Dermis blood vessel endothelial cell (primary cell): ENCODE measurements at regions not wholly inside any gene's neighbourhood (a gene's known extent, or its start where the extent isn't known, plus 50 kb on each side); places are given as distances from the start of the nearest gene placed in this dataset.
A peak's percentile ranks its signal among the peaks of the same experiment; 100 is the strongest.

ENCODE experiments used
- DNase-seq: peaks from one replicate; pipeline ENCODE4 v3.0.0; 2010

DNA sequence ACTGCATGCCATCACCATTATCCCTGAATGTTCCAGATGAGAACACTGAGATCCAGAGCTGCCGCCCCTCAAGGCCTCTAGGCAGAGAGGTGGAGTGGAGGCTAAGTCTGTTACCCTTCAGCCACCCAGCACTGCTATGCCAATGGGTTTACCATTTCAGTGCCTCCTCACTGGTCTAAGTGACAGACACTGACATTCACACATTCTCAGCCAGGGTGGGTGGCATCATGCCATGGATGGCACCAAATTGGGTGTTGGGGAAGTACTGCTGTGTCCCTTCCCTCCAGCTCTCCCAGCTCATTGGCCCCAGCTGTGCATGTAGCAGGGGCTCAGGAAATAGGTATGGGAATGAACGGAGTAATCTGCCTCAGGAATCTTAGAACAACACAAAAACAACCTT, 96.8 kb upstream of the PLET1 start:
- DNase-seq: no peak

DNA sequence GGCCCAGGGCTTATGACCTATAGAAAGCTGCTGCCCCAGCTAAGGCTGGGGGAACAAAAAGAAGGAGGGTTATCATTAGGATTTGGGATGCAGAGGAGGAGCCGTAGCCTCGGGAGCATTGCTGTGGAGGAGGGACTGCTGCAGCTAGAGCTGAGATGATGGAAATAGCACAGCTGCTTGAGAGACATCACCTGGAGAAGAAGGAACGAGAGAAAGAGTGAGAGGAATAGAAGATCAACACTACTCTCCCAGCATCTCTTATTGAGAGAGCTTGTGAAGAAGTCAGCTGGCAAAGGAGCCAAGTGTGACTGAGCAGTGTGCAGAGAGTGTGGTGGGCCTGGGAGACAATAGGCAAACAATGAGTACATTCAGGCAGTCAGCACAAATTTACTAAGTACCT, 100.7 kb upstream of the PLET1 start:
- no peak for DNase-seq

GRCh38 chr11:112363527-112363926, 102.9 kb upstream of the PLET1 start:
- no peak for DNase-seq

GRCh38 chr11:112364962-112365481, 104.4 kb upstream of the PLET1 start:
- peak; percentile 54 for DNase-seq

- DNase-seq: no peak
These were observed 105.4 kb upstream of the PLET1 start for GRCh38 chr11:112366012-112366411.

- no peak for DNase-seq
These were observed 106.1 kb upstream of the PLET1 start for GRCh38 chr11:112366777-112367176.

DNA sequence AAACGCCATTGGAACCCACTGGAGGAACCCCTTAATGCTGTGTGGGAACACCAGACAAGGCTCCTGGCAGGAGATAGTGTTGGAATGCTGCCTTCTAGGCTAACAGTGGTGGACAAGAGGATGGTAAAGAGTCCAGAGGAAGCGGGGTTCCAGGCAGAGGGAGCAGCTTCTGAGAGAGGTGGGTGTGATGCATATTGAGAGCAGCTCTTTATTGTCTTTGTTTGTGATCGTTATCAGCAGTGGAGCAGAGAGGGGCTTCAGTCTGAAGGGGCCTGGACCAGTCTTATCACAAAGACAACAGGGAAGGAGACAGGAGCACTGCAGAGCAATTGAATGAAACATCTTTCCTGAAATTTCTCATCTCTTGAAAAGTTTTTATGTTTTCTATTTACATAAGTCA, 106.8 kb upstream of the PLET1 start:
- DNase-seq: no peak

- DNase-seq: no peak
These were observed 107.2 kb upstream of the PLET1 start for GRCh38 chr11:112367895-112368294.

DNA sequence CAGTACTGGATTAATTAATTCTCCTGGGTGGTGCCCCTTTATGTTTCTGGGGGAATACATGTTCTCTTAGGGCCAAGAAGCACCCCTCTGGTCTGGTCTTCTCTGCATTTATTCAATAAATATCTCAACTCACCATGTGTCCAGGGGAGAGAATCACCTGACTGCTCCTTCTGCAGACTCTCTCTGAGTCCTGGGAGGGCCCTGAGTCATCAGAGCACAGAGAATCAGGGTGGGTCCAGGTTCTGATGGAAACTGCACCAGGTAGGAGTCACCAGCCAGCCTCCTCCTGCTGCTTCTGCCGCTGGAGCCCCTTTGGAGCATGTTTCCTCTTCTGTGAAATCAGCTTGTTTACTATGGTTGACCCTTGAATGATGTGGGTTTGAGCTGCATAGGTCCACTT, 107.7 kb upstream of the PLET1 start:
- DNase-seq: no peak

GRCh38 chr11:112369374-112369773, 108.7 kb upstream of the PLET1 start:
- no peak for DNase-seq

DNA sequence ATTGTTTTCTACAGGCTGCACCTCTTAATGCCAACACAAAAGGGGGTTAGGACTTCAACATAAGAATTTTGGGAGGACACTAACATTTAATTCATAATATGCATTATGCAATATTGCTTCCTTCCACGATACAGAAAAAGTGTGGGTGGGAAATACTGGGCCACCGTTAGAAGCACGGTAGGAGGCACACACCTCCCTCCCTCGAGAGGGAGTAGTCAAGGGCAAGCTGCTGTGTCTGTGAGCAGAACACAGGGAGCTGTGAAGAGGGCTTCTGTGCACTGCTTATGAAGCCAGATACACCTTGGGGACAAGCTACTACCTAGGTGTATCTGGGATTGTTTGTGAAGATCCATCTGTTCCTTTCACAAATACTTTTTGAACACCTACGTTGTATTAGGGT, 109.3 kb upstream of the PLET1 start:
- DNase-seq: no peak

- no peak for DNase-seq
These were observed 114.0 kb upstream of the PLET1 start for GRCh38 chr11:112374486-112375140.

DNA sequence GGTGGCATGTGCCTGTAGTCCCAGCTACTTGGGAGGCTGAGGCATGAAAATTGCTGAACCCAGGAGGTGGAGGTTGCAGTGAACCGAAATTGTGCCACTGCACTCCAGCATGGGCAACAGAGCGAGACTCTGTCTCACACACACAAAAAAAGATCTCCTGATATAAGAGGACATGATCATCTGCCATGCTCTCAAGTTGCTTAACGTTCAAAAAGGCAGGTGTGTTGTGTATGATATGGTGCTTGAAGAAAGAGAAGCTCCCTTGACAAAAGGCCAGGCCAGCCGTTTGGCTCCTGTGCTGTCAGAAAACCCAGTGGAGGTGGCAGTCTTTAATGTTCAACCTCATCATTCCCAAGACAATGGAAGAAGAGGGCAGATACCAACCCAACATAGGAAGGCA, 117.3 kb upstream of the PLET1 start:
- no peak for DNase-seq

GRCh38 chr11:112380464-112380863, 119.8 kb upstream of the PLET1 start:
- DNase-seq: no peak

DNA sequence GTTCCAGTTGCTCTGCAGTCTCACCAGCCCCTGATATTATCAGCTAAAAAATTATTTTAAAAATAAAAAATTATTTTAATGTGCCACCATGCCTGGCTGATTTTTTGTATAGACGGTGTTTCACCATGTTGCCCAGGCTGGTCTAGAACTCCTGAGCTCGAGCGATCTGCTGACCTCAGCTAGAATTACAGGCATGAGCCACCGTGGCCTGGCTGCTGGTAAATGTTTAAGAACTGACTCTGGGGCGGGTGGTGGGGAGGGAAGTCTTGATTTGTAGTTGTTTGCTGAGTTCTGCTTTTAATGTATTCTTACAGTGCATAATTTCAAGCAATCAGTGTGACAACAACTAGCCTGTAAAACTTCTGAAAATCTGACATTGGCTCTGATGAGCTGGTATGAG, 120.9 kb upstream of the PLET1 start:
- no peak for DNase-seq

DNA sequence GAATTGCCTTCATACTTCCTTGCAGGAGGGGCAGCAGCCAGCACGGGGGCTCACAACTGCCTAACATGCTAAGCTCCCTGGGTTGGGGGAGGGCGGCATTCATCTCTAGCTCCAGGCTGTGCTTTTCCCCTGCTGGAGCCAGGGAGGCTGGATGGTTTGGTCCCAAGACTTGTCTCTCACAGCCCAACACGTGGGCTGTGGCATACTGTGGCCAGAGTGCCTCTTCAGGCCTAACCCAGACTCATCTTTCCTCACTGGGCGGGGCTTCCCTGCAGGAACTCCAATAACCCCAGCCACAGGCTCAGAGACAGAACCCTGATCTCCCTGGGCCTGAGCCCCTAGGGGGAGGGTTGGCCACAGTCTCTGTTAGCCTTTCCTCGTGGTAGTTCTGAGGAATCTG, 121.9 kb upstream of the PLET1 start:
- no peak for DNase-seq

DNA sequence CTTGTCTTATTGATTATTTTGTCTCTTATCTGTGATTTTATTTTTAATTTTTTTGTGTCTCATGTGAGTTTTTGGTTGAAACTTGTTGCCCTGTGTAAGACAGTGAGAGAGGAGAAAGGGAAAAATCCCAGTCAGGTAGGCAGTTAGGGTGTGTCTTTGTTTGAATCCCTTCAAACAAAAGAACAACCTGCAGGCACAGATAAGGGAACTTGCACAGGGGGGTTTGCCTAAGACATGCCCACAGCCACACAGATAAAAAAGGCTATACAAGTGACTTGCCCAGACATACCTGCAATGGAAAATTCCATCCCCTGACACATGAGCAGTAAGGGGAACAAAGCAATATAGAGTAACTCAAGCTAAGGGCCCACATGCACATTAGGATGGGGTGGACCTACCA, 127.8 kb upstream of the PLET1 start:
- DNase-seq: no peak

GRCh38 chr11:112391086-112391485, 130.4 kb upstream of the PLET1 start:
- no peak for DNase-seq

DNA sequence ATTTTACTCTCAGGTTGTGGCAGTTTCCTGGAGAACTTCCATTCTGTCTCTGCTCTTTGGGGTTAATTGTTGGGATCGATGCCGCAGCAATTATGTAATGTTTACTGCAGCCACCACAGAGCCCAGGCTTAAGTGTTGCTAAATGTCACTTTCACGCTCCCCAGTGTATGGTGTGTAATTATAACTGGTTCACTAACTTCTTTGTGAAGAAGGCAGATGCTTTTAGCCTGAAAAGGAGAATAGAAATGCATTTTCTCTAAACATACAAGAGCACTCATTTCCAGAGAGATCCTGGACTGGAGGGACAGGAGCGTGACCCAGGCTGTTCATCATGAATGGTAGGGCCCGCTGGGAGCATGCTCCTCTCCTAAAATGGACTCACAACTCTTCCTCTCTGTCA, 132.2 kb upstream of the PLET1 start:
- DNase-seq: no peak

- no peak for DNase-seq
These were observed 133.6 kb upstream of the PLET1 start for GRCh38 chr11:112394304-112394703.

GRCh38 chr11:112396076-112396475, 135.4 kb upstream of the PLET1 start:
- no peak for DNase-seq

DNA sequence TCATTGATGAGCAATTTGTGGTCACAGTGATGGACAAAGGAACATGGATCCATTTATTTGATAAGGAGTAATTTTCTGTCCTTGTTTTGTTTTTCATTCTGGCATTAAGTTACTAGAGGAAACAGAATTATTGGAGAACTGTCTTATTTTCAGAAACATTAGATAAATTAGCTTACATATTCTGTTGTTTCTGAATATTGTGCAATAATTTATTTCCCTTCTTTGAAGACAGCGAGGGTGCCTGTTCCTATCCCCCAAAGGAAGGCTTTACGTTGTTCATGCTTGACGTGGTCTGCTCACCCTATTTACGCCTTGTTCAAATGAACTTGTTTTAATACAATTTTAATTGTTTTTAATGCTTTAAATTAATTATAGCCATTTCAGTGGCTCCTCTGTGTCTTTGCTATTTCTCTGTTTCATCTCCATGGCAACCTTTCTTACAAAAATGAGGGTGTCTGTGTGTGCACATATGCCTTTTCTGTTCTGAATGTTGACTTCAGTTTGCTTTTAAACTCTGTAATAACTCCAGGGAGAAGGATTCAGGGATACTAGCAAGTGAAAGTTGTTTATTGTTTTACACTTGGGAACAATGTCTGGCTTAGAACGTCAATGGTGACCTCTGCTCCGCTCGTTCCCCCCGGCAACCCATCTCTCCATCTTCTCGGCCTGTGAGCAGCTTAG, 138.3 kb upstream of the PLET1 start:
- DNase-seq: no peak

GRCh38 chr11:112400476-112401014, 139.9 kb upstream of the PLET1 start:
- DNase-seq: no peak

GRCh38 chr11:112401036-112401769, 140.5 kb upstream of the PLET1 start:
- peak; percentile 29 for DNase-seq
